G401 (cell line): ENCODE measurements at regions not wholly inside any gene's neighbourhood (a gene's known extent, or its start where the extent isn't known, plus 50 kb on each side); places are given as distances from the start of the nearest gene placed in this dataset.

Experiments used
- DNase-seq: peaks from one replicate; pipeline ENCODE4 v3.0.0-alpha.2; 2015; ENCODE audit warnings: low spot score
- in situ Hi-C: cut with HindIII; loops from 2 replicates; pipeline ENCODE4 v1.10.0; 2016; ENCODE audit warnings: low sequenced_read_pairs, mixed read lengths

DNA sequence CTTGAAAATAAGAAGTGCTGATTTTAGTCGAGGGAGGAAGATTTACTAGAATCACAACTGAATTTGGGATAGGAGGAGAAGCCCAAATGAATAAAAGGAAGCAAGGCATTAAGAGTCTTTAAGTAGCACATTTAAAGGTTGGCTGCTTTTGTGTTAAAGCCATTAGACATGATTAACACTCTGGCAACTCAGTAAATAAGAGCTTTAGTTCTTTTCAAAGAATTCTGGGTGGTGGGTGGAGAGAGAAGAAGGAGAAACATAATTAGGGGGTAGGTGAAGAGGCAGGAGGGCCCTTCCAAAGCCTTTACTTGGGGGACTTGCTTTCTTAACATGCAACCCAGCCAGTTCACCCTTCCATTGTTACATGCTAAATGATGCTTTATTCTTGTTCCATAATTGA lies 284.6 kb upstream of the SEL1L start:
- in situ Hi-C loops: no loop called here
- DNase-seq: no peak

DNA sequence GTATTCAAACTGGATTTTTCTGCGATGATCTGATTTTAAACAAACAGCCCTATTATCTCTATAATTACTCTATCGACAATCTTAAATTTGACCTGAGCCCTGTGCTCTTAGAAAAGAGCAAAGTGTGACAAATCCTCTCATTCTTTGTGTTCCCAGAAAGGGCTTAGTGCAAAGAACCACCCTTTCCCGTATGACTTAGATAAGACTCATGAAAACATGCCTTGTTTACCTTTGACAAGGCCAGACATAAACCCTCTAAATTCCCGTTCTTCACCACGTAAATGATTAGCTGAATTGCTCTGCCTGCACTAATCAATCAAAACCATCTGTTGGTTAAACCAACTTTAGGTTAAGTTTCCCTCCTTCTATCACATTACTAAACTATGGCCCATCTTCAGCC lies 285.7 kb upstream of the SEL1L start:
- DNase-seq: no peak
- in situ Hi-C loops: no loop called here

DNA sequence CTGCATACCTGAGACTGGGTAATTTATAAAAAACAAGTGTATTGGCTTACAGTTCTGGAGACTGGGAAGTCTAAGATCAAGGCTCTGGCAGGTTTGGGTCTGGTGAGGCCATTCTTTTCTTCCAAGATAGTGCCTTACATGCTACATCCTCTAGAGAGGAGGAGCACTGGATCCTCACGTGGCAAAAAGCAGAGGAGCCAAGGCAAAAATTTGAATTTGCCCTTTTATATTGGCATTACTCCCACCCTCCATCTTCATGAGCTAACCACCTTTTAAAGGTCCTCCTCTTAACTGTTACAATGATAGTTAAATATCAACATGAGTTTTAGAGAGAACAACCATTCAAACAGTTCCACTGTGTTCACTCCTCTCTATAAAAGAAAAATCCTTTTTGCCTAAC lies 286.3 kb upstream of the SEL1L start:
- no peak for DNase-seq
- in situ Hi-C loops: no loop called here

DNA sequence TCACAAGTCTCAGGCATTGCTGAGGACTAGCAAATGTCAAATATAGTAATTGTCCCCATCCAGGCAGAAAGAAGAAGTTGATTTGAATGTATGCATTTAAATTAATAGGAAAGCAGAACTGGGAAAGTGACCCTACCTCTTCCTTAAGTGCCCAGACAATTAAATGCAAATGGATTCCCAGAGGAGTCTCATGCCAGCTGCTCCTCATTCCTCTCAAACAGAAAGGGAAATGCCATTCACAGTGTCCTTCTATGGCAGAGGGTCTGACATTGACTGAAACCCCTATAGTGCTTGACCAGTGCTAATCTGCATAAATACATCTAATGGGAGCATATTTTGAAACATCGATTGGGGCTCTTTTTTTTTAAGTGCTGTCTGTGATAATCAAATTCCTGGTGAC lies 292.4 kb upstream of the SEL1L start:
- in situ Hi-C loops: no loop called here
- no peak for DNase-seq

DNA sequence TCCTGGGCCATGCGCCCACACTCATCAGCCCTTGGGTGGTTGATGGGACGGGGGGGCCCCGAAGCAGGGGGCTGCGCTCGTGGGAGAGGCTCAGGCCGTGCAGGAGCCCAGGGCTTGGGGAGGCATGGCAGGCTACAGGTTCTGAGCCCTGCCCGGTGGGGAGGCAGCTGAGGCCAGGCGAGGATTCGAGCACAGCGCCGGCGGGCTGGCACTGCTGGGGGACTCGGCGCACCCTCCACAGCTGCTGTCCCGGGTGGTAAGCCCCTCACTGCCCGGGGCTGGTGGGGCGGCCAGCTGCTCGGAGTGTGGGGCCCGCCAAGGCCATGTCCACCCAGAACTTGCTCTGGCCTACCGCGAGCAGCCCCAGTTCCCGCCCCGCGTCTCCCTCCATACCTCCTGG lies 295.8 kb upstream of the SEL1L start:
- in situ Hi-C loops: no loop called here
- no peak for DNase-seq

DNA sequence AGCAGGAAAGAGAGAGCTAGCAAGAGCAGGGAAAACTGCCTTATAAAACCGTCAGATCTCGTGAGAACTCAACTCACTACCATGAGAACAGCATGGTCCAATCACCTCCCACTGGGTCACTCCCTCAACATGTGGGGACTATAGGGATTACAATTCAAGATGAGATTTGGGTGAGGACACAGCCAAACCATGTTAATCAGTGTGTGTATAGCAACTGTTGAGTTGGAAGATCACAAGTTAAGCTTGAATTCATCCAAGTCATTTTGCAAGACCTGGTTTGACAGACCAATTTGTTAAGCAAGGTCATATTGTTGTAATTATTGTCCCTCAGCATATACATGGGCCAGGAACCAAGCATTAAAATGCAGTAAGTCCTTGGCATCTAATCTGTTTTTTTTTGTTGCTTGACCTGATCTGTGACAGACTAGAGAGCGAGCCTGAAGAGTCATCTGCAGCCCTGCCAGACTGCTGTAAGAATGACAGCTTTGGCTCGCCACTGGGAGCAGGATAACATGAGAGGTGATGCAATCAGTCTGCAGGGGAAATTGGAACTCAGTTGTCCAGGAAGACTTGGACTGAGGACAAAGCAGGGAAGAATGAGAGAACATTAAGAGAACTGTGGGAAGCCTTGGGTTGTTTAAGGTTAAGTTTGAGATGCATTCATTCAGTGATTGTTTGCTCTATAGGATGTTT lies 297.6 kb upstream of the SEL1L start:
- in situ Hi-C loops: no loop called here
- peak; percentile 24 for DNase-seq

DNA sequence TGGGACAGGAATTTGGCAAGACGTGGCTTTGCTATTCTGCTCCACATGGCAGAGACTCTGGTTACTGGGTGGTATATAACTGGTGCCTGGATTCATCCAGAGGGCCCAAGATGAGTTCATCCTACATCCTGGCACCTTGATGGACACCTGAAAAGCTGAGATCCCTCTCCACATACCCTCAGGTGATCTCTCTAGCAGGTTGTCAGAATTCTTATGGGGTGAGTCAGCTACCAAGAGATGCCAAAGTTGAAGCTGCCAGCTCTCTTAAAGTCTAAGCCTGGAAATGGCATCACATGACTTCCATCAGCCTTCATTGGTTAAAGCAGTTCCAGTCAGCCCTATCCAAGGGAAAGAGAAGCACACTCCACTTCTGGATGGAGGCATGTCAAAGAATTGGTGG lies 300.7 kb upstream of the SEL1L start:
- DNase-seq: no peak
- in situ Hi-C loops: no loop called here

DNA sequence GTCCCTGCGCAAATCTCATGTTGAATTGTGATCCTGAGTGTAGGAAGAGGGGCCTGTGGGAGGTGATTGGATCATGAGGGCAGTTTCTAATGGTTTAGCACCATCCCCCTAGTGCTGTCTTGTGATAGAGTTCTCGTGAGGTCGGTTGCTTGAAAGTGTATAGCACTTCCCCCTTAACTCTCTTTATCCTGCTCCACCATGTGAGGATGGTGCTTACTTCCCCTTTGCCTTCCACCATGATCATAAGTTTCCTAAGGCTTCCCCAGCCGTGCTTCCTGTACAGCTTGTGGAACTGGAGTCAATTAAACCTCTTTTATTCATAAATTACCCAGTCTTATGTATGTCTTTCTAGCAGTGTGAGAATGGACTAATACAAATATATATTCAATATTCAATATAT lies 303.7 kb upstream of the SEL1L start:
- in situ Hi-C loops: no loop called here

DNA sequence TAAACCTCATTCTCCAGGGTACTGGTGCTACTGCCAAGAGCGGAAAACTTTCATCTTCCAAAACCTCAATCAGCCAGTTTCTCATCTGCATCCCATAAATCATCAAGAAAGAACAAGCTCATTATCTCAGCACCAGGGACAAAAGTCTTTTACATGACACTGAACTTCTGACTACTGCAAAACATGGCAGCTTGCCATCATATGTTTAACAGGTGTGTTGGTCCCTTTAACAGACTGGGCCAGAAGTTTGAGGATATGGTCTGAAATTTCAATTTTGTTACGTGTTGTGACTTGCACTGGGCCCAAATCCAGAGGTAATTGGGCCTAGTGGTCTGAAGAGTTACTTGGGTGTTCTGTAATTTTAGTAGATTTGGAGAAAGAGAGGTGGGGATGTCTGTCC lies 305.4 kb upstream of the SEL1L start:
- DNase-seq: no peak
- in situ Hi-C loops: no loop called here

More for the DNA sequence above, 303.7 kb upstream of the SEL1L start:
- DNase-seq: no peak

DNA sequence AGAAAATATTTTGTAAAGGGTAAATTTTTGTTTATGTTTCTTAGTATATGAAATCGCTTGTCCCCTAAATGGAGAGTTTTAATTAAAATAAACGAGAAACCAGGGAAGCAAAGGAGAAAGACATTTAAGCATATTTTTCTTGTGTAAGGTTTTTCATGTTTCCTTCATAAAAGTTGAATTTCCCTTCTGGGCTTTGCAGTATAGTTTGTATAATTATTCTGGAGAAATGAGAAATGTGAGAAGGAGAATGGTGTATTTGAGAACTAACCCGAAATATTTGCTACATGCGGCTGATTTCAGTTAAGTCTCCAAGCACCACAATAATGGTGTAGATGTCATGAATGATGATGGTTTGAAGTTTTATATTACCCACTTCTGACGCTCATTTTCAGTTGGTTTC lies 307.7 kb upstream of the SEL1L start:
- in situ Hi-C loops: no loop called here
- no peak for DNase-seq

DNA sequence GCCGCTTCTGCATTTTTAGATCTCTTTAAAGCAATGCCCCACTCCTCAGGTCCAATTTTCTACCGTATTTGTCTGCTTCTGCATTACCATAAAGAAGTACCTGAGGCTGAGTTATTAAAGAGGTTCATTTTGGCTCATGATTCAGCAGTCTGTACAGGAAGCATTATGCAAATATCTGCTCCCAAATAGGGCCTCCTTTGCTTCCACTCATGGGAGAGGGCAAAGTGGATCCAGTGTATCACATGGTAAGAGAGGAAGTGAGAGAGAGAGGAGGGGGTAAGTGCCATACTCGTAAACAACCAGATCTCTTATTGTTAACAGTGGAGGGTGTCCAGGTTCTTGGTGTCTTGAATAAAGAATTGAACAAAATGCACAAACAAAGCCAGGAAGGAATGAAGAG lies 316.1 kb upstream of the SEL1L start:
- no peak for DNase-seq
- in situ Hi-C loops: no loop called here

DNA sequence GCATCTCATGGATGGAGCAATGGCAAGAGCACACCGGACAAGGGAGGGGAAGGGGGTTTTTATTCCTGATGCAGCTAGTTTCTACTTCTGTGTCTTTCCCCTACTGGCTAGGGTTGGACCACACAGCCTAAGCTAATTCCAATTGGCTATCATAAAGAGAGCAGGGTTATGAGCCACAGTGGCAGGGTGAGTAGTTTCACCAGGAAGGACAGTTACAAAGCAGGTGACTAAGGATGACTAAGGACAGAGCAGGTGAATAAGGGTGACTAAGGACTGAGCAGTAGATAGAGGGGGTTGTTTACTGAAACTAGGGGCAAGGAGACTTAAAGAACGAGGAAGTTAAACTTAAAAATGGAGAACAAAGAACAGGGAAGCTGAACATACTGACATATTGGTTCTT lies 321.4 kb upstream of the SEL1L start:
- DNase-seq: no peak
- in situ Hi-C loops: no loop called here

DNA sequence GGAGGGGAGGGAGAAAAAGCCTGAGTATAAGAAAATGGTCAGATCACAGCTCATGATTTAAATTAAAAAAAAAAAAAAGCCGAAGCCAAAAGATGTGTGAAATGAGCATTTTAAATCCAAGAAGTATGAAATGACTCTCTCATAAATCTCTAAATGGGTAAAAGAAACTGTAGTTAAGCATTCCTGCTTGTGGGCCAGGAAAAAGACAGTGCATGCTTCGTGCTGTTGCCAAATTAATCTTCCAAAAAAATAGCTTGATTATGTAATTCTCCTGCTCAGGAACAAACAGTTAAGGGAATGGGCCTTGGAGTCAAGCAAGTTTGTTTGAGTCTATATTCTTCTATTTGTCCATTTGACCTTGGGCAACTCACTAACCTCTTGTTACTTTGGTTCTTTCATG lies 325.4 kb upstream of the SEL1L start:
- DNase-seq: no peak

DNA sequence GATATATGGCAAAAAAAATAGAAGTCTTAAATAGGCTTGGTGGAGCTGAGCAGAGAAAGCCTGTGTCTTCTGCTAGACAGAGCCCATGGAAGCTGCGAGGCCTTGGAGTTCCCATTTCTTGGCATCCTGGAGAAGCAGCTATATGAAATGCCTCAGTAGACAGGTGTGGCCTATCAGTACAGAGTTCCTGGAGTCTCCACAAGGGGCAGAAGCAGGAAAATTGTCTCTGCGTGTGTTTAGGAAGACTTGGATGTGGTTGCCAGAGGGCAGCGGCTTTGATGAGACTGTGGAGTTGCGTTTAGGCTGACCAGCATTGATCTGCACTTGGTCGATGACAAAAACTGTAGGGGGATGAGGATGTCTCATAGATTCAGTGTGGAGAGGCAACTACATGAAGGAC lies 334.5 kb upstream of the SEL1L start:
- DNase-seq: no peak
- in situ Hi-C loops: no loop called here

More for the DNA sequence above, 325.4 kb upstream of the SEL1L start:
- in situ Hi-C loops: no loop called here

DNA sequence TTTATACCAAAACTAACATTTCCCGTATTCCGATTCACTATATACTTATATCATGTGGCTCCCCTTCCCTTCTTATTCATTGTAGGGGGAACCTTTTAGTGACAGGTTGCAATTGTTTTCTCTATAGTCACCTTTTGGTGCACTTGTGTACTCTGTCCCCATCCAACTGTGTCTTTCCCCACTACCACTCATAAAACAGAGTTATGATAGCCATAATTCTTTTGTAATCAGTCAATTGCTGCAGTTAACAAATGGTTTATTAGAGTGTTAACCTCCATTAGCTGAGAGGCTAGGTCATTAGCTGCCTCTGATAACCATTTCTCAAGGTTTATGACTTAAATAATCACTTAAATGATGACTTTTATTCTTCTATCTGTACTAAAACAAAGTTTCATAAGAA lies 338.1 kb upstream of the SEL1L start:
- DNase-seq: no peak
- in situ Hi-C loops: no loop called here

DNA sequence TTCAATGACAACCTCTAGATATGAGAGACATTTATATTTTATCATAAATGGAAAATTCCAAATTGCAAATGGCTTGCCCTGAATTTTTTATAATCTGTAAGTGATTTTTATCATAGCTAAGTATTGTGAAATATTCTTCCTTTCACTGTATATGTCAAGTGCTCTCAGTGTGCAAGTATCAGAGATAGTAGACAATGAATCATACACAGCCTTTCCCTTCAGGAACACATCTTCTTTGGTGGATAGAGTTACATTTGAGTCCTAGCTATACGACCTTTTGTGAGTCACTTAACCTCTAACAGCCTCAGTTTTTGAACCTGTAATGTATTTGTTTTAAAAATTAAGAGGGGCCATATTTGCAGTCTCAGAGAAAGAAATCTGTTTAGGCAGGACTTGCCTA lies 350.7 kb upstream of the SEL1L start:
- in situ Hi-C loops: no loop called here
- no peak for DNase-seq

DNA sequence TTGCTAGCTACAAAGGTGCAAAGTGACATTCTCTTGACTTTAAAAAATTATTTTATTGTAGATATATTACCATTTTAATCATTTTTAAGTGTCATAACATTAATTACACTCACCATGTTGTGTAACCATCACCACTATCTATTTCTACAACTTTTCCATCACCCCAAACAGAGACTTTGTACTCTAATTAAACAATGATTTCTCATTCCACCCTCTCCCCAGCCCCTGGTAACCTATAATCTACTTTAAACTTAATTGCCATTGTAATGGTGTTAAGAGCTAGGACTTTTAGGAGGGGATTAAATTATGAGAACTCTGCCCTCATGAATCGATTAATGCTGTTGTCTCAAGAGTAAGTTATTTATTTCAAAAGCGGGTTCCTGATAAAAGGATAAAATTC lies 352.9 kb upstream of the SEL1L start:
- in situ Hi-C loops: no loop called here
- no peak for DNase-seq

DNA sequence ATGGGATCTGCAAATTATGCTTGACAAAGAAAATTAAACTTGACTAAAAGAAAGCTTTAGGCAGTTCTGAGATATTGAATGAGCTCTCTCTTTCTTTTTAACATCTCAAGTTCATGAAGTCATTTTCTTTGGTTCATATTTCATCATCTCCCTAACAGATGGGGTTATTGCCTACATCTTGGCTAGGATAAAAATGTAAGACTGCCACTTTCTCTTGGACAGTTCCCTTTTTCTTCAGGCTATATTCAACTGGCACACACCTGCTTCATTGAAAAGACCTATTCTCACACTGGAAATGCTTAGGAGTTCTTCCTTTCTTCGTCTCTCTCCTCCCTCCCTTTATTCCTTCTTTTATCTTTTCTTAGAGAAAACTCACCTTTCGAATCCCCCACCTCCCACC lies 355.9 kb upstream of the SEL1L start:
- in situ Hi-C loops: no loop called here
- DNase-seq: no peak

DNA sequence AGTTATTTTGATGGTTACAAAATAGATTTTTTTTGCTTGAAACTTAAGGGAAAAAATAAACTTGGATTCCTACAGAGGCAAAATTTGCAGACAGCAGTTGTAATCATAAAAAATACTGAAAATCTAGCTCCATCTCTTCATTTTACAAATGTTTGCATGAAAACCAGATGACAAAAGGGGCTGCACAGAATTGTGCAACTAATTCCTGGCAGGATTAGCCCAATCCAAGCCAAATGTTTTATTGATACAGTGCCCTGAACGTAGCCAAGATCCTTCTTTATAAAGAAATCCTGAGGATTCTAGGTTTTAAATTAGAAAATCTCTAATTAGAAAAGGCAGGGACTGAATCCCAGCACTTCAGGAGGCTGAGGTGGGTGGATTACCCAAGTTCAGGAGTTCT lies 356.4 kb upstream of the SEL1L start:
- in situ Hi-C loops: no loop called here
- DNase-seq: no peak

DNA sequence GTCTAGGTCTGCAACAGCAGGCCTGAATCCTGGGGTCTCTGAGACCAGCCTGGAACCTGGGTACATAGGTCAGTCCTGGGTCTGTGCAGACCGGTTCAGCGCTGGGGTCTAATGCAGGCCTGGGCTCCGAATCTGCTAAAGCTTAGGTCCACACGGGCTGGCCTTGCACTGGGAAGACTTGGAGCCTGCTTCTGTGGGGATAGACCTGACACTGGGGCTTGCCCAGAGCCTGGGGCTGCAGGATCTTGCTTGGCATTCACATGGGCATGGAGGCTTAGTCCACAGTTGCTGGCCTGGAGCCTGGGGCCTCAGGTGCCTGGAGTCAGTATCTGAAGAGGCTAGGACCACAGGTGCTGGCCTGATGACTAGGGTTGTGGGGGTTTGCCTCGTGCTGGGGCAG lies 369.8 kb upstream of the SEL1L start:
- no peak for DNase-seq
- in situ Hi-C loops: no loop called here

DNA sequence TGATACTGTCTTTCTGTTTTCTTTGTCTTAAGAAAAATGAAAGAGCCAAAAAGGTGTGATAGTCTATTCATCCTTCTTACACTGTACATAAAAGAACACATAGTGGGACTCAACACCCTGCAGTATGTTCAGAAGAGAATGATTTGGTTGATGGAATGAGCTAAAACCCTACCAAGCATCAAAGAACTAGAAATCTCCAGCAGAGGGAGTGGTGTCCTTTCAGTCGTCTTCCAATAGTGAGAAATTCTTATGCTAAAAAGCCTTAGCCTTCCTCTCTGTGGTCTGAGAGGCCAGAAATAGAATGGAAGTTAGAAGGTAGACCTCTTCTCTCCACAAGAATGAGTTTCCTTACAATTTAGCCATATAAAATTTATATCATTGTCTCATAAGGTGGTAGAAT lies 393.4 kb upstream of the SEL1L start:
- in situ Hi-C loops: no loop called here
- no peak for DNase-seq

DNA sequence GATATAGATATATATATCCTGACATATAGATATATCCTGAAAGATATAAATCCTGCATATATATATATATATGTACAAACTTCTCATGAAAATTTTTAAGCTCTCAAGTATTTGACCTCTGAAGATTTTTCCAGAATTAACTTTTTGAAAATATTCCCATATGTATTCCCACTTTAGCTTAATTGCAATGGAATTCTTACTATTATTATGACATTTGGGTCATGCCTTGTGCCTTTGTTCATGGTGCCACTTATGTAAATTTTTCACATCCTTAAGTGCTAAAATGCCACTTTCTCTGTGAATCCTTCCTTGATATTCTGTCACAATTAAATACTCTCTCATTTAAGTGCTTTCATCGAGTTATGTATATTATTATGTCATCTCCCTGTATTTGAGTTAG lies 398.2 kb upstream of the SEL1L start:
- no peak for DNase-seq
- in situ Hi-C loops: no loop called here
